ENCODE measurements at regions not wholly inside any gene's neighbourhood (a gene's known extent, or its start where the extent isn't known, plus 50 kb on each side); places are given as distances from the start of the nearest gene placed in this dataset.

DNA sequence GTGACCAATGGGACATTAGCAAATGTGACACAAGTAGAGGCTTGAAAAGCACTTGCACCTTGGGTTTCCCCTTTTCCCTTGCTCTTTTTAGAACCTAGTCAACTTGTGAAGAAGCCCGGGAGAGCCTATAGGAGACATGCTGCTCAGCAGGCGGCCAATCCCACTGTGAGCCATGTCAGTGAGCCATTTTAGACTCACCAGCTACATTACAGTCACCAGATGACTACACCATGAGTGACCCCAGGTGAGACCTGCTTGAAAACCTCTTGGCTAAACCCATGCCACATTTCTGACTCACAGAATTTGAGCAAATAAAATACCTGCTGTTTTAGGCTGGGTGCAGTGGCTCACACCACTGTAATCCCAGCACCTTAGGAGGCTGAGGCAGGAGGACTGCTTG, 317.5 kb downstream of the KLF12 start:
- H3K79me2 ChIP-seq (replicated peaks; ENCODE audit: insufficient read depth, low read length): peaks cover 11% of the 10 kb centered on the region
- no peaks in the 10 kb centered on the region for H4K20me1 ChIP-seq (ENCODE audit: insufficient read depth)
- H3F3A ChIP-seq (ENCODE audit: insufficient read depth, low read length, poor library complexity, severe bottlenecking): peaks cover 6% of the 10 kb centered on the region
- no peak overlapping the region for H3K9ac ChIP-seq (ENCODE audit: low read length)
- TF ChIP-seq RAD21 (conservative IDR thresholded peaks at IDR 0.05): no peak
- no peak for TF ChIP-seq POLR2AphosphoS5 (IDR thresholded peaks at IDR 0.05)
- TF ChIP-seq, protein P1, sequence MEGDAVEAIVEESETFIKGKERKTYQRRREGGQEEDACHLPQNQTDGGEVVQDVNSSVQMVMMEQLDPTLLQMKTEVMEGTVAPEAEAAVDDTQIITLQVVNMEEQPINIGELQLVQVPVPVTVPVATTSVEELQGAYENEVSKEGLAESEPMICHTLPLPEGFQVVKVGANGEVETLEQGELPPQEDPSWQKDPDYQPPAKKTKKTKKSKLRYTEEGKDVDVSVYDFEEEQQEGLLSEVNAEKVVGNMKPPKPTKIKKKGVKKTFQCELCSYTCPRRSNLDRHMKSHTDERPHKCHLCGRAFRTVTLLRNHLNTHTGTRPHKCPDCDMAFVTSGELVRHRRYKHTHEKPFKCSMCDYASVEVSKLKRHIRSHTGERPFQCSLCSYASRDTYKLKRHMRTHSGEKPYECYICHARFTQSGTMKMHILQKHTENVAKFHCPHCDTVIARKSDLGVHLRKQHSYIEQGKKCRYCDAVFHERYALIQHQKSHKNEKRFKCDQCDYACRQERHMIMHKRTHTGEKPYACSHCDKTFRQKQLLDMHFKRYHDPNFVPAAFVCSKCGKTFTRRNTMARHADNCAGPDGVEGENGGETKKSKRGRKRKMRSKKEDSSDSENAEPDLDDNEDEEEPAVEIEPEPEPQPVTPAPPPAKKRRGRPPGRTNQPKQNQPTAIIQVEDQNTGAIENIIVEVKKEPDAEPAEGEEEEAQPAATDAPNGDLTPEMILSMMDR (IDR thresholded peaks at IDR 0.05; ENCODE audit: poor library complexity, severe bottlenecking): no peak
- no peak for TF ChIP-seq TAF1 (IDR thresholded peaks at IDR 0.05; ENCODE audit: low read depth)
- TF ChIP-seq MXI1 (conservative IDR thresholded peaks at IDR 0.05; ENCODE audit: poor library complexity, severe bottlenecking): no peak
- no peak for TF ChIP-seq SMC3 (conservative IDR thresholded peaks at IDR 0.05; ENCODE audit: poor library complexity)
- TF ChIP-seq EP300 (conservative IDR thresholded peaks at IDR 0.05; ENCODE audit: poor library complexity, severe bottlenecking): no peak
- TF ChIP-seq, protein P2, sequence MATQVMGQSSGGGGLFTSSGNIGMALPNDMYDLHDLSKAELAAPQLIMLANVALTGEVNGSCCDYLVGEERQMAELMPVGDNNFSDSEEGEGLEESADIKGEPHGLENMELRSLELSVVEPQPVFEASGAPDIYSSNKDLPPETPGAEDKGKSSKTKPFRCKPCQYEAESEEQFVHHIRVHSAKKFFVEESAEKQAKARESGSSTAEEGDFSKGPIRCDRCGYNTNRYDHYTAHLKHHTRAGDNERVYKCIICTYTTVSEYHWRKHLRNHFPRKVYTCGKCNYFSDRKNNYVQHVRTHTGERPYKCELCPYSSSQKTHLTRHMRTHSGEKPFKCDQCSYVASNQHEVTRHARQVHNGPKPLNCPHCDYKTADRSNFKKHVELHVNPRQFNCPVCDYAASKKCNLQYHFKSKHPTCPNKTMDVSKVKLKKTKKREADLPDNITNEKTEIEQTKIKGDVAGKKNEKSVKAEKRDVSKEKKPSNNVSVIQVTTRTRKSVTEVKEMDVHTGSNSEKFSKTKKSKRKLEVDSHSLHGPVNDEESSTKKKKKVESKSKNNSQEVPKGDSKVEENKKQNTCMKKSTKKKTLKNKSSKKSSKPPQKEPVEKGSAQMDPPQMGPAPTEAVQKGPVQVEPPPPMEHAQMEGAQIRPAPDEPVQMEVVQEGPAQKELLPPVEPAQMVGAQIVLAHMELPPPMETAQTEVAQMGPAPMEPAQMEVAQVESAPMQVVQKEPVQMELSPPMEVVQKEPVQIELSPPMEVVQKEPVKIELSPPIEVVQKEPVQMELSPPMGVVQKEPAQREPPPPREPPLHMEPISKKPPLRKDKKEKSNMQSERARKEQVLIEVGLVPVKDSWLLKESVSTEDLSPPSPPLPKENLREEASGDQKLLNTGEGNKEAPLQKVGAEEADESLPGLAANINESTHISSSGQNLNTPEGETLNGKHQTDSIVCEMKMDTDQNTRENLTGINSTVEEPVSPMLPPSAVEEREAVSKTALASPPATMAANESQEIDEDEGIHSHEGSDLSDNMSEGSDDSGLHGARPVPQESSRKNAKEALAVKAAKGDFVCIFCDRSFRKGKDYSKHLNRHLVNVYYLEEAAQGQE (IDR thresholded peaks at IDR 0.05; ENCODE audit: borderline replicate concordance): no peak
- H3K9me2 ChIP-seq (ENCODE audit: insufficient read depth, low read length): no peaks in the 10 kb centered on the region
- H3K4me3 ChIP-seq (ENCODE audit: low read length): no peak overlapping the region
- H2AFZ ChIP-seq (ENCODE audit: low read depth, low read length): no peak overlapping the region
- H3K27ac ChIP-seq (ENCODE audit: low read length): no peak overlapping the region
- no peaks in the 10 kb centered on the region for H3K27me3 ChIP-seq (ENCODE audit: insufficient read depth, low read depth, low read length)
- H3K9me3 ChIP-seq (ENCODE audit: low read length): no peaks in the 10 kb centered on the region
- H3K4me2 ChIP-seq (ENCODE audit: low read length): no peak overlapping the region
- no peaks in the 10 kb centered on the region for H3K36me3 ChIP-seq (ENCODE audit: insufficient read depth, low read length)

DNA sequence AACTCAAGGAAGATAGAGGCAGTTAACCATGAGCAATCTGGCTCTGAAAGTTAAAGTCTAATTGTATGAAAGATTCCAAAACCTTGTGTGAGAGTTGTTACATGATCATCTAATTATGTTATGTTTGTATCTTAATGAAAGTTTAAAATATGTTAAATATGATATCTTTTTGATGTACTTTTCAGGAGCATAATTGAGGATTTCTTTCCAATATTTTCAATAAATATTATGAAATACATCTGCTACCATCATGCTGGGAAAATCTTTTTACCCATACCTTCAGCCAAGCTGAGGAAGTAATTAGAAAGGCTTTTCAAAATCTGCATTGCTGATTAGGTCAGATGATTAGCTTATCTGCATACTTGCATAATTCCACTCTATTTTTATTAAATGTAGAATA, 318.4 kb downstream of the KLF12 start:
- H3K4me3 ChIP-seq (ENCODE audit: low read length): no peak overlapping the region
- no peaks in the 10 kb centered on the region for H3K9me3 ChIP-seq (ENCODE audit: low read length)
- H4K20me1 ChIP-seq (ENCODE audit: insufficient read depth): no peaks in the 10 kb centered on the region
- H3K4me2 ChIP-seq (ENCODE audit: low read length): no peak overlapping the region
- H3F3A ChIP-seq (ENCODE audit: insufficient read depth, low read length, poor library complexity, severe bottlenecking): peaks cover 6% of the 10 kb centered on the region
- H3K9me2 ChIP-seq (ENCODE audit: insufficient read depth, low read length): no peaks in the 10 kb centered on the region
- H3K9ac ChIP-seq (ENCODE audit: low read length): no peak overlapping the region
- no peaks in the 10 kb centered on the region for H3K27me3 ChIP-seq (ENCODE audit: insufficient read depth, low read depth, low read length)
- peaks cover 11% of the 10 kb centered on the region for H3K79me2 ChIP-seq (replicated peaks; ENCODE audit: insufficient read depth, low read length)
- H3K36me3 ChIP-seq (ENCODE audit: insufficient read depth, low read length): no peaks in the 10 kb centered on the region
- no peak overlapping the region for H2AFZ ChIP-seq (ENCODE audit: low read depth, low read length)
- TF ChIP-seq TAF1 (IDR thresholded peaks at IDR 0.05; ENCODE audit: low read depth) (no peak), MXI1 (conservative IDR thresholded peaks at IDR 0.05; ENCODE audit: poor library complexity, severe bottlenecking) (no peak), SMC3 (conservative IDR thresholded peaks at IDR 0.05; ENCODE audit: poor library complexity) (no peak), POLR2AphosphoS5 (IDR thresholded peaks at IDR 0.05) (no peak), RAD21 (conservative IDR thresholded peaks at IDR 0.05) (no peak), EP300 (conservative IDR thresholded peaks at IDR 0.05; ENCODE audit: poor library complexity, severe bottlenecking) (no peak), EZH2 (IDR thresholded peaks at IDR 0.05; ENCODE audit: borderline replicate concordance, insufficient read depth, low read length, poor library complexity, severe bottlenecking) (no peak)
- TF ChIP-seq, protein P2 (IDR thresholded peaks at IDR 0.05; ENCODE audit: borderline replicate concordance): no peak
- TF ChIP-seq, protein P1 (IDR thresholded peaks at IDR 0.05; ENCODE audit: poor library complexity, severe bottlenecking): no peak
- H3K27ac ChIP-seq (ENCODE audit: low read length): no peak overlapping the region

All from neural cell (in vitro differentiated cells).